ENCODE measurements at regions not wholly inside any gene's neighbourhood (a gene's known extent, or its start where the extent isn't known, plus 50 kb on each side); places are given as distances from the start of the nearest gene placed in this dataset.
"Not testable (repeated sequence)": the region's sequence is repeated elsewhere in the genome, so short reads cannot be mapped to it uniquely, and the experiment has no call there.

DNA sequence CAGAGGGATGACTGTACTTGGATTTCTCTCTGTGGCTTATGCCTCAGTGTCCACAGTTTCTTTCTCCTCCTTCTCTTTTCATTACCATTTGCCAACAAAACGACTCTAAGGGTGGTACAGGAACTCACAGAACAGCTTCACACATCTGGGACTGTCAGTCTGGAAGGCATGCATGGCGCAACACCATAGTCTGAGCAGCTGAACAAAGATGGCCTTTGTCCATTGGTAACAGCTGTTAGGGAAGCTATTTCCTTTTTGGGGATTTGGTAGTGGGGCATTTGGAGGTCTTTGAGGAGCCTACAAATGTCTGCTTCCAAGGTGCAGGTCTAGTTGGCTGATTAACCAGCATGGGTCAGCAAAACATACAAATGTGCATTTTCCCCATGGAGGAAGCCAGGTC, 81.4 kb upstream of the PCDH8 start:
- DNase-seq, result no peak

DNA sequence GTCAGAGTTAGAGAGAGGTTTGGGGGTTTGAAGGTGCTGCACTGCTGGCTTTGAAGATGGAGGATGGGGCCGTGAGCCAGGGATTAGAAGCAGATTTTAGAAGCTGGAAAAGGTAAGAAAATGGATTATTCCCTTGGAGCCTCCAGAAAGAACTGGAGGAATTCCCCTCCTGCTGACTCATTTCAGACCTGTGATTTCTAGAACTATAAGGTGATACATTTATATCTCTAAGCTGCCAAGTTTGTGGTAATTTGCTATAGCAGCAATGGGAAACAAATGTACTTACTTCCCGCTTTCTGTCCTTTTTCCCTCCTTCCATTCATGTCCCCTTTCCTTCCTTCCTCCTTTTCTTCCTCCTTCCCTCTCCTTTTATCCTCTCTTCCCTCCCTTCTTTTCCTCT, 78.5 kb upstream of the PCDH8 start:
- DNase-seq, result no peak

DNA sequence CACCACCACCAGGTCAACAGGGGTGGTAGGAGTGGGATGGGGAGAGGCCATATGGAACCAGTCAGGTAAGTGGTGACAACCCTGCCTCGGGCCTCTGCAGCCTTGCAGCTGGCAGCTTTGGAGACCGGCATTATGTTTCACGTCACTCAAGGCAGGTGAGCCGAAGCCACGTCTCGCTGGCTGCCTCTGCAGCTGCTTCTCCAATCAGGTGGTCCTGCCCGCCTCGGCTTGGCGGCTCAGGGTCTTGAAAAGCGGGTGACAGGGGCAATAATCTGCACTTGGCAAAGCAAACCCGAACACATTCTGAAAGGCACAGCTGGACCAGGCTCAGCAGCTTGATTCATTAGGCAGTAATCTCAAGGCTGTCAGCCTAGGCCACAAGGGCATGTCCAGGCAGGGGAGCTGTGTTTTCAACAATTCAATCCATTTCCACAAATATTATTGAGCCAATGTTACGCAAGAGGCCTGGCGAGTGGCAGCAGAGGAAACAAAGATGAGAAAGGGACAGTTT, 77.4 kb upstream of the PCDH8 start:
- DNase-seq, result no peak

DNA sequence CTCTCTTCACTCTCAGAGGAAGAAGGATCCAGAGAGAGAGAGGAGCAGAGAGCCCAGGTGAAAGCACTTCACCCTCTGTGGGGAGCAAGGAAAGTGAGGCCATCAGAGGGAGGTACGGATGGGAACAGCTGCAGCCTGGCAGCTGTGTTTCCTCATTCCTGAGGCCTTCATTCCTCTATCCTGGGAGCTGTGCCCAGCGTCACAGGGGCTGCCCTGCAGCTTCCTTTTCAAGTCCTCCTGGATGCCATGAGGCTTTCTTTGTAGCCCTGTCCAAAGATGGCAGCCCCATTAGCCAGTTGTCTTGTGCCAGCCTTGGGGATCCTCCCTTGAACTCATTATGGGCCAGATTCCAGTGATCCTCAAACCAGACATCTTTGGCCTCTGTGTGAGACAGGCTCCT, 76.8 kb upstream of the PCDH8 start:
- DNase-seq, result no peak

DNA sequence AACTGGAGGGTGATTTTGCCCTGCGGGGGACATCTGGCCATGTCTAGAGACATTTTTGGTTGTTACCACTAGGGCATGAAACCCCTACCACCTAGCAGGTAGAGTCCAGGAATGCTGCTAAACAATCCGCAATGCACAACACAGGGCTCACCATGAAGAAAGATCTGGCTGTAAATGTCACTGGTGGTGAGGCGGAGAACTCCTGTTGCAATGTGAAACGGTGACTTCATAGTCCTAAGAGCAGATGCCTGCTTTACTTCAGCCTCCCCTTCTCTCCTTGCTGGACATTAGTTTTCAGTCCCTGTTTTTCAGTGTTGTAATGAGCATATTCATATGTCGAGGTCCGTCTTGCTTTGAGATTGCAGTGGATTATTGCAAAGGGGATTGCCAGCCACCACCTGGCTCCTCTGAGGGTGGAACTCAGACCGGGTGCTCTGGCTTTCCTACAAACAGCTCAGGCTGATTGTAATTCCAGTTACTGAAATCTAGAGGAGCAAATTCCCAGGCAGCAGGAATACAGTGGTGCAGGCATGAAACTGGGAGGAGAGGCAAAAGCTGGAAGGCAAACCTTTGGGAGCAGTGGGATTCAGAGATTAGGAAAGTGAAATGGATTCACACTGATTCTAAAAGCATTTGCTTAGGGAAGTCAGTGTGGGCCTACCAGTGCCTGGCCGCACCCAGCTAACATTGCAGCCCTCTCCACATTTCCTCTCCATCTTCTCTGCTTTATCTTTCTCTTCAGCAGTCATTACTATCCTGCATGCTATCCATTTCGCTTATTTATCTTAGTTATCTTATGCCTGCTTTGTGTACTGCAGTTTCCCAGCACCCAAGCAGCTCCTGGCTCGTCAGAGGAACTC, 76.1 kb upstream of the PCDH8 start:
- no peak for DNase-seq

DNA sequence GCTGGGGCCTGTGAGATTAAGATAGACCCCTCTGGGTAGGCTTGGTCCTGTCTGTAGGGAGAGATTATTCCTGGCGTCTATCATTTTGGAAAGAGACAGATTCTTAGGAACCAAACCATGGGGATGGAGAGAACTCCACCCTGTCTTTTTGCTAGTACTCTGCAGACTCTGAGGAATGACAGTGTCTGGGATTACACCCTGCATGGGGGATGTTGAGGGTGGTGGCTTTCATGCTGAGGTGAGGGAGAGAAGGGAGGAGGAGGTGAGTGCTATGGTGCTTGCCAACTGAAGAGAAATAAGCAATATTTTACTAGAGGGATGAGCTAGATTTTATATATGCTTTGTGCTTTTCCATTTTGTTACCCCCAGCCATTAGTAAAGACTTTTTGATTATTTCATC, 74.5 kb upstream of the PCDH8 start:
- DNase-seq, result no peak

DNA sequence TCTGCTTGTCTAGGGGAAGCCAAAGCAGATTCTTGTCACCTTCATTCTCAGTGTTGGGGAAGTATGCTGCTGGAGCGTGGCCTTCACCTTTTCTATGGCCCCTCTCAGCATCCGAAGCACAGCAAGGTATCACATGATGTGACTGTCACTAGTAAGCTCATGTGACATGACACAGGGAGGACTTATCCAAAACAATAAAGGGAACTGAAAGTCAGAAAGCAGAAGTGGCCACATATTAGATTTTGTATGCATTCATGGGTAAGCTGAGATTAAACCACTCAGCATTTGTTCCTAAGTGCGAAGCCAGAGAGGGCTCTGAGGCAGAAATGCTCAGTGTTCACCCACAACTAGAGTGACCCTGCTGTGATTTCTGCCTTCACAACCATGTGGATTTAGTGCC, 72.8 kb upstream of the PCDH8 start:
- DNase-seq, result no peak

DNA sequence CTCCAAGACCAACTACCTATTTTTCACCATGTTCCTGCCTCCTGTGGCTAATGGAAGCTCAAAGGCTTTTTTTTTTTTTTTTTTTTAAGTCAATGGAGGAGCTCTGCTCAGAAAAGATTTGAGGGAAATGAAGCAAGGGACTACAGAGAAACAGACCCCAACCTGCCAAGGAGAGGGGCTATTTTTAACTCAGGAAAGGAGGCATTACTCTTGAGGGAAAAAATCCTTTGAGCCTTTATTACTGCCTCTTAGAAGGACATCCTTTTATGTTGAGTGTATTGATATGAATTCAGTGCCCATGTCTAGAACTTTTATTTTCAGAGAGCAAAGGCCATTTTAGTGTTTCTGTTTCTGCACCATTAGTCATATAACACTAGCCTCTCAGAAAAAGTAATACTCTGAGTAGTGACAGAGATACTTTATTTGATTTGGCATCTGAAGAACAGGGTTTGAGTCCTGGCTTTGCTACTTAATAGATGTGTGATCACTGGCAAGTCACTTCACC, 68.1 kb upstream of the PCDH8 start:
- DNase-seq, result no peak

DNA sequence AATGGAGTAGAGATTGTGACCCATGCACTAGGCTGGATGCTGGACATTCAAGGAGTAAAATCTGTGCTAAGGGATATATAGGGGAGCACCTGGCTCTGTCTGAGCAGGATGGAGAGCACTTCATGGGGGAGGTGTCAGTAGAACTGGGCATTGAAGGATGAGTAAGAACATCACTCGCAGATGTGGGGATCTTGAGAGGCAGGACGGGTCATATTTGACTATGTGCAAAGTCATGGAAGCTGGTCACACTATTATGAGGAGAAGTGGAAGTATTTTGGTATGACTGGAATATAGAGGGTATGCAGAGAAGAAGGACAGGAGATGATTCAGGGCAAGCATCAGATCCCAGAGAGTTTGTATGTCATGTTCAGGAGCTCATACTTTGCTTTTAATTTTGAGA, 62.9 kb upstream of the PCDH8 start:
- DNase-seq, result no peak

DNA sequence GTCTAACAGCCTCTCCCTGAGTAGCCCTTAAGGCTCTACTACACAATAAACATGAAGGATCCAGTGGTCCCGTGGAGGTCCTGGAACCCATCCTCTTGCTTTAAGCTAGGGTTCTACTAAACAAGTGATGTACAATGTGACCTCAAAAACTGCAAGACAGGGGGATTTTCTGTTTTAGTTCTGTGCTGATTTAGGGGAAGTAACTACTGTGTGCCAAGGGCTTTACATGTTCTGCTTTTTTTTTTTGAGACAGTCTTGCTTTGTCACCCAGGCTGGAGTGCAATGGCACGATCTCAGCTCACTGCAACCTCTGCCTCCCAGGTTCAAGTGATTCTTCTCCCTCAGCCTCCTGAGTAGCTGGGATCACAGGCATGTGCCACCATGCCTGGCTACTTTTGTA, 61.9 kb upstream of the PCDH8 start:
- not testable (repeated sequence) for DNase-seq

DNA sequence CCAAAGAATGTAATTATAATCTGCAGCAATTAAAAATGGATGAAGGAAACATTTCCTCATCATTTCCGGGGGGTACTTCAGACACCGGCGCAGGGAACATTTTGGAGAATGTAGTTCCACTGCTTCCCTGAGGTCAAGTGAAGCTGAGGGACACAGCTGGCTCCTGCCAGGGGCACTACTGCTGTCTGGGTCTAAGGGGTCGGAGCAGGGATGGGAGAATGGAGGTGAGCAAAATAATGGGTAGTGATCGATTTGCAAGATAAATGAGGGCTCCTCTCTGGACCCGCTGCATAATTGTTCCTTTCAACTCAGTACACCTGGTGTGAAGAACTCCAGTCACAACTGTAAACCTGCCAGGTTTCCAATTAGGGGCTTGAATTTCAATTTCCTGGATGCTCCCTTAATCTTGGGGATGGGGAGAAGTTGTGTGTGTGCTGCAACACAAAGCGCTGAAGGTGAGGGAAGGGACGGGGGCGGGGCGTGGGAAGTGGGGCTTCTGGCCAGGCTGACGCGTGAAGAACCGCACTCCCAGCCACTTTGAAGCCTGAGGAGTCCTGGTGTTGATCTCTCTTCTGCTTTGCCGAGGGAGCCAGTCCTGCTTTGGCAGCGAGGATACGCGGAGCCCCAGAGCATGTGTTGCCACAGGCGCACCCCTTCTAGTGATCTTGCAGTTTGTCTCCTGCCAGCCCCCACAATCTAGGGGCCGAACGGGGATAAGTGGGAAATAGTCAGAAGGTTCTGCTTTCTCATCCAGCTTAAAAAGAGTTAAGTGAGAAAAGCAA, 57.9 kb upstream of the PCDH8 start:
- DNase-seq, result no peak

DNA sequence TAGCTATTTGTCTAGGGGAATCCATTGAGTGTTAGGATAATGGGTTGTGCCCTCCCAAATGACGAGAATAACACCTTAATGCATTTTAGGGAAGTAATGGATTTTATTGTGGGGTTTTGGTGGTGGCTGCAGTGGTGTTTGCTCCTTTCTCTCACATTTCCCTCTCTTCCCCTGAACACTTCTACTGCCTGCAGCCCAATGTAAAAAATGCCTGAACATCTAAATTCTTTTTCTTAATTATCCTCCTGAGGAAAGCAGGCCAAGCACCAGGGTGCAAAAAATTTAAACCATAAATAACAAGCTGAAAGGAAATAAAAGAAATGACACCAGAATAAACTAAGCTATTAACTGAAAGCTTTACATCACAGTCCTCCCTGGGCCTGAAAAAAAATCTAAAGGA, 57.3 kb upstream of the PCDH8 start:
- DNase-seq, result no peak

DNA sequence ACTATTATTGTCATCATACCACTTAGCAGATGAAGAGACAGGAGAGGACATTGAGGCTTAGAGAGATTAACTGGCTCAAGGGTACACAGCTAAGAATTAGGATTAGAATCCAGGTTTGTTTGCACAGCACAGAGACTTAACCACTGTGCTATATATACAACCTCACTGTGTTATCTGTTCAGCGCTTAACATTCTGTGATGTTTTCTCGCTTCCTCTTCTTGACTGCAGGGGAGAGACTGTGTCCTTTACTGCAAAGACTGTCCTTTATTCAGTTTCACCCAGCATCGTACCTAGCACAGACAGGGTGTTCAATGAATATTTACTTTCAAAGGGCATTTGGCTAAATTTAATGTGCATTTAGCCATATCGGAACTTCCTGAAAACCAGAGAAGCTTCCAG, 54.9 kb upstream of the PCDH8 start:
- no peak for DNase-seq

DNA sequence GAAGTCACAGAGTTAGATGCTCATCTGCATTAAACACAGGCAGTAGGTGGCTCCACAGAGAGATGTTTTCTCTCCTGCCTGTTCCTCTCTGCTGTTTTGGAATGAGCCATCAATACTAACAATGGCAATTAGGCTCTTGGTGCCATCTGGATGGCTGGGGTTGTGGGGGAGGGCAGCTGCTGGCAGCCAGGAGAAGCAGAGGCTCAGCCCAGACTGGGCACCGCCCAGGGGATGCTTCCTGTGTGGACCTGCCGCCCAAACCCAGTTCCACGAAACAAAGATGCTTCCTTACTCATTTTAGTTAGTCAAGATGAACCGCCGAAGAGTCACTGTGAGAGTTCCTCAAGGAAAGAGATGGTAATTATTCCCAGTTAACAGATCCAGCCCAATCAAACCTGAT, 50.8 kb upstream of the PCDH8 start:
- no peak for DNase-seq
